Adrenal gland (tissue), 5 donors: ENCODE measurements at regions not wholly inside any gene's neighbourhood (a gene's known extent, or its start where the extent isn't known, plus 50 kb on each side); places are given as distances from the start of the nearest gene placed in this dataset.

Experiments
- POLR2A ChIP-seq, 2 donors: fragments of 450-650 bp; IDR thresholded peaks; one replicate each; pipeline ENCODE4 v1.6.1; 2017; ENCODE audit warnings: antibody characterized with exemption in 2 of 2, mild to moderate bottlenecking in 2 of 2, moderate library complexity in 1 of 2
- TF ChIP-seq, protein P1 (sequence below), 6 experiments: fragments of 450-650 bp in 4 of 6; fragments of 200-600 bp in 2 of 6; sonication (generic) in 1 of 6; IDR thresholded peaks; 1 replicate in 5 of 6; 2 replicates in 1 of 6; pipeline versions ENCODE4 v1.5.1 to v1.8.0; 2016 to 2021; ENCODE audit warnings: antibody characterized with exemption in 6 of 6, mild to moderate bottlenecking in 2 of 6, moderate library complexity in 1 of 6
- donor health status: DM: no; HTN: no; CAD: no.

DNA sequence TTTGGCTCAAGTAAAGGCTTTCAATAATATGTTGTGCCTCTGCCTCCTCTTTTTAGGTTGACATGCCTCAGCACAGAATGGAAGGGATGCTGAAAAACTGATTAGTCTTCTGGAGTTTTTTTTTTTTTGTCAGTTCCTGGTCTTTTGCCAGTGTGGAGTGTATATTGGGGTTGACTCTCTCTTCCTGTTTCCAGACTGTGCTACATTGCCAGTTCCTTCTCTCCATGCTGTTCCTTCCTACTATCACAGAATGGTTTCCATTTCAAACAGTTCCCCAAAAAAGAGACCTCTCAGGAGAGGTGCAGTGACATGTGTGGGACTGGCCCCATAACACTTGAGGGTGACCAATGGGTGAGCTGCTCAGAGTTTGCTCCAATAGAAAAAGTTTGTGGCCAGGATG lies 101.7 kb upstream of the ETV3 start:
- TF ChIP-seq, protein P1, sequence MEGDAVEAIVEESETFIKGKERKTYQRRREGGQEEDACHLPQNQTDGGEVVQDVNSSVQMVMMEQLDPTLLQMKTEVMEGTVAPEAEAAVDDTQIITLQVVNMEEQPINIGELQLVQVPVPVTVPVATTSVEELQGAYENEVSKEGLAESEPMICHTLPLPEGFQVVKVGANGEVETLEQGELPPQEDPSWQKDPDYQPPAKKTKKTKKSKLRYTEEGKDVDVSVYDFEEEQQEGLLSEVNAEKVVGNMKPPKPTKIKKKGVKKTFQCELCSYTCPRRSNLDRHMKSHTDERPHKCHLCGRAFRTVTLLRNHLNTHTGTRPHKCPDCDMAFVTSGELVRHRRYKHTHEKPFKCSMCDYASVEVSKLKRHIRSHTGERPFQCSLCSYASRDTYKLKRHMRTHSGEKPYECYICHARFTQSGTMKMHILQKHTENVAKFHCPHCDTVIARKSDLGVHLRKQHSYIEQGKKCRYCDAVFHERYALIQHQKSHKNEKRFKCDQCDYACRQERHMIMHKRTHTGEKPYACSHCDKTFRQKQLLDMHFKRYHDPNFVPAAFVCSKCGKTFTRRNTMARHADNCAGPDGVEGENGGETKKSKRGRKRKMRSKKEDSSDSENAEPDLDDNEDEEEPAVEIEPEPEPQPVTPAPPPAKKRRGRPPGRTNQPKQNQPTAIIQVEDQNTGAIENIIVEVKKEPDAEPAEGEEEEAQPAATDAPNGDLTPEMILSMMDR (IDR thresholded peaks at IDR 0.05): no peak
- no peak for TF ChIP-seq POLR2A (IDR thresholded peaks at IDR 0.05)
